Cerebellar nuclear complex (tissue), 1 donor: ENCODE measurements at regions not wholly inside any gene's neighbourhood (a gene's known extent, or its start where the extent isn't known, plus 50 kb on each side); places are given as distances from the start of the nearest gene placed in this dataset.

ENCODE experiments used
- DNase-seq, 2 experiments: peaks; one replicate each; lab custom pipeline; 2025; lab: John Stamatoyannopoulos, UW

- no peak for DNase-seq
Measured at GRCh38 chr3:27861046-27862036, 139.2 kb upstream of the EOMES start.

- DNase-seq = no peak
Measured at GRCh38 chr3:27865731-27866130, 143.6 kb upstream of the EOMES start.

DNA sequence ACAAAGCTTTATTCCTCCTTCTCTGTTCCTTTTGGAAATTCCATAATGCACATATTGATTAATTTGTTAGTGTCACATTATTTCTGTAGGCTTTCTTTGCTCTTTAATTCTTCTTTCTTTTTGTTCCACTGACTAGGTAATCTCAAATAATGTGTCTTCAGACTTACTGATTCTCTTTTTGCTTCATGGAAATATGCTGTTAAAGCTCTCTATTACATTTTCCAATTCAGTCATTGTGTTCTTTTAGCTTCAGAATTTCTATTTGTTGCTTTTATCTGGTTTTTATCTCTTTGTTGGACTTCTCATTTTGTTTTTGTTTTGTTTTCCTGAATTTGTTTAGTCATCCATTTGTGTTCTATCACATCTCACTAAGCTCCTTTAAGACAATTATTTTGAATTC lies 147.0 kb upstream of the EOMES start:
- DNase-seq = no peak

DNA sequence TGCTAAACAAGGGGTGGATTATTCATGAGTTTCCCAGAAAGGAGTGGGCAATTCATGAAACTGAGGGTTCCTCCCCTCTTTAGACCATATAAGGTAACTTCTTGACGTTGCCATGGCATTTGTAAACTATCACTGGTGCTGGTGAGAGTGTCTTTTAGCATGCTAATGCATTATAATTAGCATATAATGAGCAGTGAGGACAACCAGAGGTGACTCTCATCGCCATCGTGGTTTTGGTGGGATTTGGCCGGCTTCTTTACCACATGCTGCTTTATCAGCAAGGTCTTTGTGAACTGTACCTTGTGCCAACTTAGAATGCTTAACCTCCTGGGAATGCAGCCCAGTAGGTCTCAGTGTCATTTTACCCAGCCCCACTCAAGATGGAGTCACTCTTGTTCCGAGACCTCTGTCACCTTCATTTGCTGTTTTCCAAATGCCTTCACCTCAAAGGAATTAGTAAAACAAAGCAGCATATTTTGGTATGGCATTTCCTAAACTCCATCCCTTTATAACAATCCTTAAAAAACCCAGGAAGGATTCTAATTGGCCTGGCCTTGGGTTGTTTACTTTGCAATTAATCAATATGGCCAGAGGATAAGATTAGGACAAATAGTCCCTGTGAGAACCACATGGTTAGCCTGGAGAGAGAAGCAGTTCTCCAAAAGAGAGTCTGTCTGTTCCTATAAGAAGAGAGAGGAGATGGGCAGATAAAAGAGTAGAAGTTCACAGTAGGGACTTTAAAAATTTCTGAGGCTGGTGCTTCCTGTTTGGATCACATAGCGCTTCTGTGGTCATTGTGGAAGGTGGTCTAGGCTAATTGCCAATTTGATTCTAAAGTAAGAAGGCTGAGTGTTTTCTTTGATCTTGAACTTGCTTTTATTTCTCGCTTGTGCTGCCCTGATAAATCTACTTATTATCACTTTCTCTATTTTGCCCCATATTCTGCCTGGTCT lies 155.2 kb upstream of the EOMES start:
- no peak for DNase-seq

GRCh38 chr3:27878014-27878383 lies 155.9 kb upstream of the EOMES start:
- no peak for DNase-seq

- DNase-seq = no peak
Measured at GRCh38 chr3:27880969-27881892, 159.1 kb upstream of the EOMES start.

- DNase-seq = no peak
Measured at GRCh38 chr3:27883266-27883665, 161.1 kb upstream of the EOMES start.

- DNase-seq = no peak
Measured at GRCh38 chr3:27885641-27886040, 163.5 kb upstream of the EOMES start.

- DNase-seq = no peak
Measured at GRCh38 chr3:27888562-27888961, 166.4 kb upstream of the EOMES start.

- no peak for DNase-seq
Measured at GRCh38 chr3:27889745-27890144, 167.6 kb upstream of the EOMES start.

DNA sequence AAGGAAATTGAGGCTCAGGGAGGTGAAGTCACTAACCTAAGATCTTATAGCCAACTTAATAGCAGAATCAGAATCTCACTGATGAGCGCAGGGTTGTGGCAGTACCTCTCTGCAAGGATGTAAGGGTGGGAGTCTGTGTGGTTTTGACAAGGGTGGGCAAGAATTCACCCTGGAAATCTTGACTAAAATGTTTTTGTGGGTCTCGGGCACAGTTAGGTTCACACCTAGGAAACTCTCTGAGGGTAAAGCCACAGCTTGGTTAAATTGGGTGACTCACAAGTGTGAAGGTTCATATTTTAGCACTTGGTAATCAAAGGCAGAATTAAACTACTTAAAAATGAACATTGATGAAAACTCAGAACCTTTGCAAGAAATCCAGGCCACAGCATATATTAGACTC lies 178.2 kb upstream of the EOMES start:
- no peak for DNase-seq

- DNase-seq = no peak
Measured at GRCh38 chr3:27903446-27903845, 181.3 kb upstream of the EOMES start.

DNA sequence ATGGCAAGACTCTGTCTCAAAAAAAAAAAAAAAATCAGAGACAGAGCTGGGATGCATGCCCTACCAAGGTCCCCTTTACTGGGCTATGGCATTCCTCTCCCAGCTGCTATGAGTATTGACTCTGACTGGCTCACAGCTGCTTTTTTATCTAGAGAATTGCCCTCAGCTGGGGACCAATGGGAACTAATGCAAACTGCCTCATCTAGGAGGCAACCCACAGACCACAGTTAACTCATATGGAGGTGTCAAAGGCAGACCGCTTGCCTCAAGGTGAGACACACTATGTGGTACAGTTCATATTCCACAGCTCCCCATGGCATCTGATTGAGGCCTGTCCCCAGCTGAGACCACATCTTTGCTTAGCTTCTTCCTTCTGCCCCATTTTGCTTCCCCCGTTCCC lies 183.5 kb upstream of the EOMES start:
- DNase-seq = no peak

DNA sequence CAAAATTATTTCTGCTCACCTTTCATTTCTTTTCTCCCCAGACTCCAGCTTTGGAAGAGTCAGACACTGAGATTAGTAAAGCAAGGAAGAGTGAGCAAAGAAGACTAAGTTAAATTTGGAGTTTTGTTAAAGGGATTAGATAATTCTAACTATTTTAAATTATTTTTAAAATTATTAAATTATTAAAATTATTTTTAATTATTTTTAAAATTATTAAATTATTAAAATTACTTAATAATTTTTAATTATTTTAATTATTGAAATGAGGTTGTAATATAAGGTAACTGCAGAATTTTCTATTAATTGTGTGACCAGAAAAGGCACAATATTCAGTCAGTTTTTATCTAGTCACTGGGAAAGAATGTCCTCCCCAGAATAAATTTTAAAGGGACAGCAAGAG lies 185.0 kb upstream of the EOMES start:
- DNase-seq = no peak

DNA sequence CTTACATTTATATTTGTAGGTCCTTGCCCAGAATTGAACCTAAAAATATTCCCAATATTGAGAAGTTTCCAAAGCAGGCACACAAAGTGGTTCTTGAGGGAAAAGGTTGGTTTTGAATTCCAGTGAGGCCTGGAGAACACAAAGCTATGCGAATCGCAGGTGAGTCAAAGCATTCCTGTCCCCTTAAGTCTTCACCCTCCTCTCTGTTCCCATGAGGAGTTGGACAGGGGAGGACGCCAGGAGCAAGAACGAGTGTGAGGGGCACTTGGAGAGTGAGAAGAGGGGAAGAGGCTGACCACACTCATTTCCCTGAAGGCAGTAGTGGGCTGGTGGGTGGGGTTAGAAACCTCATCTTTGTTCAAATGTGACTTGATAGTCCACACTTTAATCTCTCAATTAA lies 185.8 kb upstream of the EOMES start:
- DNase-seq = no peak

DNA sequence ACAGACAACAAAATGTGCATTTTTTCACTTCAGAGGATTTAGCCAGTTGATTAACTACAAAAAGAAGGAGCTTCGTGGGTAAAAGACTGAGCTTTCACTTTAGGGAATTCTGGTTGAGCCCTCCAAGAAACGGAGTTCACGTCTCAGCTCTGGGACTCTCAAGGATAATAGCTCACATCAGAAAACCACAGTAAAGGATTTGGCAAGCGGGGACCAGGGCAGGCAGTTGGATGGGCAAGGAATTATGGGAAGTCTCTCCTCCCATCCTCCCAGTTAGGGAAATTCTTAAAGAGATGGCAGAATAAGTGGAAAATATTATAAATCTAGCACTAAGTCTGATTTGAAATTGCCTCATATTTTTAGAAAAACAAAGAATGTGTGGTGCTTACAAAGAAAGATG lies 188.3 kb upstream of the EOMES start:
- no peak for DNase-seq

DNA sequence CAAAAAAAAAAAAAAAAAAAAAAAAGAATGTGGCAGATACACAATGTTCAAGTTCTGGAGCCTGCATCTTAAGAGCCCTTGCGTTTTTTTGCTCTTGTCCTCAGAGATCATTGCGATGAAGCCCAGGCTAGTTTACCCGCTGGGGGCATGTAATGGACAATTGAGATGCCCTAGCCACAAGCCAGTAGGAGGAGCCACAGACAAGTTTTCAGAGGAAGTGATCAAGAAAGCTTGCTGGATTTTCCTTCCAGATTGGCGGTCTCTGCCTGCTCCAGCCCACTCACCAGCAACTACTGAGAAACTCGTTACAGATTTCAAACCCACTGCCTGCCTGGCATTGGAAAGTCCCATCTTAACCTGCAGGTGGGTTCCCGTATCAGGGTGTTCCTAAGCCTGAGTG lies 192.1 kb upstream of the EOMES start:
- DNase-seq = no peak

GRCh38 chr3:27923349-27924068 lies 201.4 kb upstream of the EOMES start:
- no peak for DNase-seq

GRCh38 chr3:27927882-27928281 lies 205.8 kb upstream of the EOMES start:
- DNase-seq = no peak

DNA sequence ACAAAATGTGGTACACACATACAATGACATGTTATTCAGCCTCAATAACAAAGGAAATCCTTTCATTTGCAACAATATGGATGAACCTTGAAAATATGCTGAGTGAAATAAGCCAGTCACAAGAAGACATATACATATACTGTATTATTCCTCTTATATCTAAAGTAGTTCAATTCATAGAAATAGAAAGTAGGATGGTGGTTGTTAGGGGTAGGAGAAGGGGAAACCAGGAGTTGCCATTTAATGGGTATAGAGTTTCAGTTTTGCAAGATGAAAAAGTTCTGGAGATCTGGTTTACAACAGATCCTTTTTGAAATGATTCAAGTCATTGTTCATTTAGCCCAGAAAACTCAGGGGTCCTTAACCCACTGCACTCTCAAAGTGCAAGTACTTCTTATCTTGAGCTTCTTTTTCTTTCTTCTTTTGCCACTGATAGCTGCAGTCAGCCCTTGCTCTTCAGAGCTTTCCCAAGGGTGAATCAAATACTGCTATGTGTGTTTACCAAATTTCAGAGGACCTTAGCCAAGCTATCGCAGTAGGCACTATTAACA lies 208.0 kb upstream of the EOMES start:
- DNase-seq = no peak

DNA sequence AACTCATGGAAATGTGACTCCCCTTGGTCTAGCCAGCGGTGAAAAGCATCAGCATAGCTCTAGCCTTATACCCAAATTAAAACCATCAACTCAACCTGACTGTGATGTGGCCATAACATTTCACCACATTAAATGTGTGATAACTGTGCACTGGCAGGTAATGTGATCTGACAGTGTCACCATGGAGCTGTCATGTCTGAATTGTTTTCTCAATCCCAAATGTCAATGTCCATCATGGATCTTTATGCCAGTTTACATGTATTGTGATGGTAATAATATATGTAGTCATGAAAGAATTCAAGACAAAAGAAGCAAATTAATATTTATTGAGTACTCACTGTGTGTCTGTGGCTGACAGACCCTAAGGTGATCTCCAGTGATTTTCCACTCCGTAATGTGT lies 213.4 kb upstream of the EOMES start:
- no peak for DNase-seq
